ENCODE measurements at regions not wholly inside any gene's neighbourhood (a gene's known extent, or its start where the extent isn't known, plus 50 kb on each side); places are given as distances from the start of the nearest gene placed in this dataset.
"Not testable (repeated sequence)": the region's sequence is repeated elsewhere in the genome, so short reads cannot be mapped to it uniquely, and the experiment has no call there.

DNA sequence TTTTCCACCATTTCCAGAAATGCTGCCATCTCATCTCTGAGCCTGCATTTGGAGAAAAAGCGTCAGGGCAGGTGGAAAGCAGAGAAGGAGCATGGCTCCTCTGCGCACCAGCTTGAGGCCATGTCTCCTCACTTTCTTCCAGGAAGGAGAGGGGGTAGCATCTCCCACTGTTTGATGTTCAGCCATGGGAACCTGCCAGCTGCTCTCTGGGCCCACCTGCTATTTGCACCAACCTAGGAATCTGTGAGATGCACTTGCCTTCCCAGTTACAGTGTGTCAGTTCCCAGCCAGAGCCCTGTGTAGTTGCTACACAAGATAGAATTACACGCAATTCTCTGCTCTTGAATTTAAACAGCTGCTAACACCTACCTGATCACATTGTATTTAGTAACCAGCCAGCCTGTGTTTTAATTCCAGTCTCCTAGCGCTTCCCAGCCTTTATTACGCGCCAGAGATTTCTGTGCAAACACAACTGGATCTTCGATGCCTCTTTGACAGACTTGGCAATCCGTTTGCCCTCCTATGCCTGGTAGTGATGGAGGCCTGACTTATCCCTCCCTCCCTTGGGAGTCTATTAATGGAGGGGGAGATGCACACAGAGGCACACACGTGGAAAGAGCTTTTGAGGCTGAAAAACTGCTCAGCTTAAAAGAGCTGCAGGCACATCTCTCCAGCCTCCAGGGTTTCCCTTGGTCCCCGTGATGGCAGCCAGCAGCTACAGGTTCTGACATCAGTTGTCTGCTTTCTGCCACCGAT, 98.1 kb upstream of the SEC14L1 start:
- WGBS, 2 donors (ENCODE audit: low coverage in 1 of 2), result 63 to 72% methylated on average over 9 to 11 of the region's 11 CpGs
- TF ChIP-seq POLR2A (IDR thresholded peaks at IDR 0.05) (no peak), POLR2AphosphoS5 (IDR thresholded peaks at IDR 0.05) (no peak), EP300 (IDR thresholded peaks at IDR 0.05) (no peak)
- TF ChIP-seq, protein P1, sequence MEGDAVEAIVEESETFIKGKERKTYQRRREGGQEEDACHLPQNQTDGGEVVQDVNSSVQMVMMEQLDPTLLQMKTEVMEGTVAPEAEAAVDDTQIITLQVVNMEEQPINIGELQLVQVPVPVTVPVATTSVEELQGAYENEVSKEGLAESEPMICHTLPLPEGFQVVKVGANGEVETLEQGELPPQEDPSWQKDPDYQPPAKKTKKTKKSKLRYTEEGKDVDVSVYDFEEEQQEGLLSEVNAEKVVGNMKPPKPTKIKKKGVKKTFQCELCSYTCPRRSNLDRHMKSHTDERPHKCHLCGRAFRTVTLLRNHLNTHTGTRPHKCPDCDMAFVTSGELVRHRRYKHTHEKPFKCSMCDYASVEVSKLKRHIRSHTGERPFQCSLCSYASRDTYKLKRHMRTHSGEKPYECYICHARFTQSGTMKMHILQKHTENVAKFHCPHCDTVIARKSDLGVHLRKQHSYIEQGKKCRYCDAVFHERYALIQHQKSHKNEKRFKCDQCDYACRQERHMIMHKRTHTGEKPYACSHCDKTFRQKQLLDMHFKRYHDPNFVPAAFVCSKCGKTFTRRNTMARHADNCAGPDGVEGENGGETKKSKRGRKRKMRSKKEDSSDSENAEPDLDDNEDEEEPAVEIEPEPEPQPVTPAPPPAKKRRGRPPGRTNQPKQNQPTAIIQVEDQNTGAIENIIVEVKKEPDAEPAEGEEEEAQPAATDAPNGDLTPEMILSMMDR (IDR thresholded peaks at IDR 0.05), result no peak

DNA sequence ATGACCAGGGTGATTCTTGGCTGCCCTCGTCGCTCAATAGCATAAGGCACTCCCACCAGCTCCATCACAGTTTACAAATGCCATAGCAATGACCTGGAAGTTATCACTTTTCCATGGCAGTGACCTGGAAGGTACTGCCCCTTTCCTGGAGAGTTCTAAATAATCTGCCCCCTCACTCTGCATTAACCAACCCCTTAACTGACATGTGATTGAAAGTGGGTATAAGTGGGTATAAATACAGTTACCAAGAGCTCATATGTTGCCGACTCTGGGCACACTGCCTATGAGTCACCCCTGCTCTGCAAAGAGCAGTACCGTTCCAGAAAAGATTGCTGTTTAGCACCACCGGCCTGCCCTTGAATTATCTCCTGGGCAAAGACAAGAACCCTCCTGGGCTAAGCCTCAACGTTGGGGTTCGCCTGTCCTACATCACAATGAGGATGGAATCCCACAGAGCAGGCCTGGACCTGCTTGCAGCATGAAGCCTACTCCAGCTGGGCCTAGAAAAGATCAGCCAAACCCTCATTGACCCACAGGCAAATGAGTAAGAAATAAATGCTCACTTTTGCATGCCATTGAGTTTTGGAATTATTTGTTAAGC, 95.2 kb upstream of the SEC14L1 start:
- H3K4me3 ChIP-seq, result no peak overlapping the region
- WGBS, 2 donors (ENCODE audit: low coverage in 1 of 2), result 68 to 70% methylated on average over 2 to 7 of the region's 7 CpGs
- ATAC-seq, result no peak
- H3K36me3 ChIP-seq, result no peaks in the 10 kb centered on the region
- H3K9me3 ChIP-seq, result no peaks in the 10 kb centered on the region
- no peak overlapping the region for H3K27ac ChIP-seq
- peaks cover 25% of the 10 kb centered on the region for H3K27me3 ChIP-seq
- TF ChIP-seq, protein P1 (IDR thresholded peaks at IDR 0.05), result no peak
- no peak for TF ChIP-seq POLR2AphosphoS5 (IDR thresholded peaks at IDR 0.05)
- no peak for TF ChIP-seq EP300 (IDR thresholded peaks at IDR 0.05)
- no peak for TF ChIP-seq POLR2A (IDR thresholded peaks at IDR 0.05)
- H3K4me1 ChIP-seq, result no peaks in the 10 kb centered on the region

More for the DNA sequence above, 98.1 kb upstream of the SEC14L1 start:
- Histone ChIP-seq H3K9me3 (no peaks in the 10 kb centered on the region), H3K36me3 (no peaks in the 10 kb centered on the region), H3K27ac (no peak overlapping the region), H3K4me1 (peaks cover 0 to 3% (median 0%) of the 10 kb centered on the region in 3 donors), H3K27me3 (peaks cover 28% of the 10 kb centered on the region), H3K4me3 (no peak overlapping the region)
- no peak for ATAC-seq

DNA sequence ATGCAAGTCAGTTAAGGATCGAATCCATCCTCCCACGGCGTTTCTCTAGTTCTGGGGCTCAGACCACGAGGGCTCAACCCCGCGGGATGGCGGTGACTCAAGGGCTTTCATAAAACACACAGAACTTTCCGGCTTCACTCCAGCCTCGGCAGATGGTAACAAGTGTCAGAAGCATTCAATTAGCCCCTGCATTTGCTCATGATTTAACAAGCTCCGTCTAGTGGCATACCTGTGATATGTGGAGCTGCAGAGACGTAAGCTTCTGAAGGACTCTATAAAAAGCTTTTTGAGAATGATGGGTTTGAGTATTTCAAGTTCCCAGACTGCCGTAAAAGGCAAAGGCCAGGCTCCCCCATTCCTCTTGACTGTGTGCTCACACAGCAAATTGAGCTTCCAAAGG, 91.3 kb upstream of the SEC14L1 start:
- ATAC-seq, result no peak
- Histone ChIP-seq H3K4me1 (no peaks in the 10 kb centered on the region), H3K9me3 (no peaks in the 10 kb centered on the region), H3K36me3 (no peaks in the 10 kb centered on the region), H3K27me3 (peaks cover 53% of the 10 kb centered on the region), H3K27ac (no peak overlapping the region), H3K4me3 (no peak overlapping the region)
- WGBS, 2 donors (ENCODE audit: low coverage in 1 of 2), result 54 to 68% methylated on average over 11 to 12 of the region's 12 CpGs
- TF ChIP-seq, protein P1 (IDR thresholded peaks at IDR 0.05), result no peak
- TF ChIP-seq POLR2A (IDR thresholded peaks at IDR 0.05), result no peak
- no peak for TF ChIP-seq POLR2AphosphoS5 (IDR thresholded peaks at IDR 0.05)
- TF ChIP-seq EP300 (IDR thresholded peaks at IDR 0.05), result no peak

DNA sequence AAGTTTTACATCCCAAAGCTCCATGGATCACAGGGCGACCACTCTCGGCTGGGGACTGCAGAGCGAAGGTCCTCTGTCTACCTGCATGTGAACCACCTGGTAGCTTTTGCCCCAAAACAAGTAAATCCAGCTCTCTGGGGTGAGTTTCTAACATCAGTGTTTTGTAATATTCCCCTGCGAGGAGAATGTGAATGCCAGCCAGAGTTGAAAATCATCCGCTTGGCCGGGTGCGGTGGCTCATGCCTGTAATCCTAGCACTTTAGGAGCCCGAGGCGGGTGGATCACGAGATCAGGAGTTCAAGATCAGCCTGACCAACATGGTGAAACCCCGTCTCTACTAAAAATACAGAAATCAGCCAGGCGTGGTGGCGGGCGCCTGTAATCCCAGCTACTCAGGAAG, 89.9 kb upstream of the SEC14L1 start:
- H3K4me3 ChIP-seq, ATAC-seq, H3K36me3 ChIP-seq, H3K27ac ChIP-seq, H3K4me1 ChIP-seq, H3K9me3 ChIP-seq: not testable (repeated sequence)
- H3K27me3 ChIP-seq, result peaks cover 68% of the 10 kb centered on the region
- WGBS, 2 donors (ENCODE audit: low coverage in 1 of 2), result 89% methylated on average over 10 of the region's 14 CpGs; no CpG with 5 or more reads in 1 of the 2 donors

DNA sequence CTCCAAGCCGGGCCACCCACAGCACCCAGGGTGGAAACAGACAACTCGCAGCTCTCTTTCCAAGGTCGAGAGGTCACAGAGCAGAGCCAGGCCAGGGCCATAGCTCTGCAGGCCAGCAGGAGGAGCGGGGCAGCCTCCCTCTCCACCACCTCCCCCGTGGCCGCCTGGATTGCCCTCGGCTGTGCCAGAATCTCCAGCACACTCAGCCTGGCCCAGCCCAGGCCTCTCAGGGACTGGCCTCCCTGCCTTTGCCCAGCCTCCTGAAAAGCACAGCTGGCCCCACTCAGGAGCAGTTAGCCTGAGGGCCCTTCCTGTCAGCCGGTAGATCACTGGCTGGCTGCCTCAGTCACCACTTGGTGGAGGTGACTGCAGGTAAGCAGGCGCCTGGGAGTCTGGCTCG, 85.8 kb upstream of the SEC14L1 start:
- WGBS, 2 donors (ENCODE audit: low coverage in 1 of 2), result 76% methylated on average over 4 of the region's 10 CpGs; no CpG with 5 or more reads in 1 of the 2 donors
- ATAC-seq, result no peak

More for the DNA sequence above, 85.8 kb upstream of the SEC14L1 start:
- H3K36me3 ChIP-seq, result no peaks in the 10 kb centered on the region
- H3K4me3 ChIP-seq, result no peak overlapping the region
- H3K9me3 ChIP-seq, result no peaks in the 10 kb centered on the region
- no peak for TF ChIP-seq EP300 (IDR thresholded peaks at IDR 0.05)
- no peak for TF ChIP-seq POLR2A (IDR thresholded peaks at IDR 0.05)
- TF ChIP-seq POLR2AphosphoS5 (IDR thresholded peaks at IDR 0.05), result no peak
- TF ChIP-seq, protein P1 (IDR thresholded peaks at IDR 0.05), result no peak
- no peak overlapping the region for H3K27ac ChIP-seq
- no peaks in the 10 kb centered on the region for H3K4me1 ChIP-seq
- H3K27me3 ChIP-seq, result peaks cover 93% of the 10 kb centered on the region

All from gastroesophageal sphincter (tissue), 4 donors.